H1 (cell line): ENCODE measurements at regions not wholly inside any gene's neighbourhood (a gene's known extent, or its start where the extent isn't known, plus 50 kb on each side); places are given as distances from the start of the nearest gene placed in this dataset.

Source experiments
- CBX5 ChIP-seq: fragments of 300-800, 300-1000 bp; sonication (generic); IDR thresholded peaks from 2 replicates; pipeline ENCODE4 v1.7.1; 2016; ENCODE audit warnings: antibody characterized with exemption, low read length, low read depth
- KDM5A ChIP-seq: fragments of 200-600 bp; IDR thresholded peaks from 2 replicates; pipeline ENCODE4 v1.7.1; 2012; ENCODE audit warnings: mild to moderate bottlenecking, low read length, inconsistent platforms, mixed read lengths
- NANOG ChIP-seq: IDR thresholded peaks from 2 replicates; pipeline ENCODE4 v1.6.1; 2011; ENCODE audit warnings: low read length, low read depth, mild to moderate bottlenecking, inconsistent platforms; ENCODE audit not compliant: insufficient read depth, poor library complexity, severe bottlenecking
- RXRA ChIP-seq: IDR thresholded peaks from 2 replicates; pipeline ENCODE4 v1.6.1; 2011; ENCODE audit warnings: low read depth, mild to moderate bottlenecking, low read length, moderate library complexity; ENCODE audit not compliant: insufficient read depth
- TF ChIP-seq, protein P1 (sequence below): IDR thresholded peaks from 2 replicates; pipeline ENCODE4 v1.6.1; 2011; ENCODE audit warnings: low read length, improper control_type of control experiment

DNA sequence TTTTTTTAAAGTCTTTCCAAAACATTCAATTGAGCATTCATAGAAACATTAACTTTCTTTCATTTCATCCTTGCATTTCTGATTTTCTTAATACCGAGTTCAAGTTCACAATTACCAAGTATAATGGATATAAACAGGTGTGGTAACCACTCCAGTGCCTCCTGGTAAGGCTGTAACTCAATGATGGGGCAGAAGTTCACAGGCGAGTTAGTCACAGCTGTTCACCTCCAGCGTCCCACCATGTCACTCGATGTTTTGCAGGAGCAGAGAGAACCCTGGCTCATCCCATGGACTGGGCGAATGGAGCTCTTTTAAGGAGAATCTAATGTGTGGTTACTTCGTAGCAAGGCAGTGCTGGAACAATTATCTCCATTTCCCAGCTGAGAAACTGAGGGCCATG is 94.4 kb upstream of the ALX4 start (continued):
- TF ChIP-seq KDM5A, result no peak
- no peak for TF ChIP-seq NANOG
- TF ChIP-seq RXRA, result no peak
- TF ChIP-seq, protein P1, sequence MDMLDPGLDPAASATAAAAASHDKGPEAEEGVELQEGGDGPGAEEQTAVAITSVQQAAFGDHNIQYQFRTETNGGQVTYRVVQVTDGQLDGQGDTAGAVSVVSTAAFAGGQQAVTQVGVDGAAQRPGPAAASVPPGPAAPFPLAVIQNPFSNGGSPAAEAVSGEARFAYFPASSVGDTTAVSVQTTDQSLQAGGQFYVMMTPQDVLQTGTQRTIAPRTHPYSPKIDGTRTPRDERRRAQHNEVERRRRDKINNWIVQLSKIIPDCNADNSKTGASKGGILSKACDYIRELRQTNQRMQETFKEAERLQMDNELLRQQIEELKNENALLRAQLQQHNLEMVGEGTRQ, result no peak
- no peak for TF ChIP-seq CBX5
